ENCODE measurements at regions not wholly inside any gene's neighbourhood (a gene's known extent, or its start where the extent isn't known, plus 50 kb on each side); places are given as distances from the start of the nearest gene placed in this dataset.

- TF ChIP-seq MYC (IDR thresholded peaks at IDR 0.05; ENCODE audit: low read depth, low read length): no peak
- no peak for TF ChIP-seq CTCF (IDR thresholded peaks at IDR 0.05; ENCODE audit: extremely low read depth in 1 of 2, insufficient read depth in 1 of 2, low read depth in 1 of 2, low read length in 2 of 2)
- no peak for TF ChIP-seq POLR2AphosphoS5 (IDR thresholded peaks at IDR 0.05; ENCODE audit: insufficient read depth, low read depth, low read length)
- no peak for TF ChIP-seq EZH2 (IDR thresholded peaks at IDR 0.05; ENCODE audit: borderline replicate concordance, low read depth, low read length, severe bottlenecking)
These were observed 837.6 kb upstream of the ADAMTS5 start for GRCh38 chr21:27804515-27804914.
